HepG2 (cell line): ENCODE measurements at regions not wholly inside any gene's neighbourhood (a gene's known extent, or its start where the extent isn't known, plus 50 kb on each side); places are given as distances from the start of the nearest gene placed in this dataset.

Experiments
- ATAC-seq: fragments of 200-7000 bp; cut with Tn5 transposase; 3 replicates; pipeline ENCODE4 v1.9.1; 2020; ENCODE audit warnings: mild to moderate bottlenecking, moderate library complexity
- BruUV-seq: library from RNA; stranded (reverse); fragments of 400-500 nt; replicated peaks from 2 replicates; lab custom pipeline; 2021; lab: Mats Ljungman, UMichigan
- CTCF ChIA-PET: fragments of 300-600 bp; formaldehyde crosslinking; extraction: SDS; loops from one replicate; lab custom pipeline; 2021; ENCODE audit warnings: low total read pairs, inconsistent platforms, low intra/inter-chr PET ratio; lab: Yijun Ruan, JAX
- POLR2A ChIA-PET: fragments of 350-600 bp; sonication (Branson Sonifier 250); formaldehyde crosslinking; loops from one replicate; lab custom pipeline; 2020; ENCODE audit warnings: antibody characterized with exemption, inconsistent platforms; lab: Yijun Ruan, JAX
- DNase-seq: peaks from one replicate; pipeline ENCODE4 v3.0.0-alpha.2; 2015; ENCODE audit warnings: low spot score
- FAIRE-seq: peaks from 3 replicates; lab custom pipeline; 2011; peaks lifted over from hg19 to GRCh38; lab: Jason Lieb, UNC
- H2AFZ ChIP-seq: one replicate; pipeline ENCODE4 v1.6.1; 2011; ENCODE audit warnings: low read length, inconsistent platforms
- H3K27ac ChIP-seq: fragments of 300-600 bp; 3 replicates; pipeline ENCODE4 v1.8.0; 2011; ENCODE audit warnings: mixed run types, mild to moderate bottlenecking, mixed read lengths, low read length, inconsistent platforms; ENCODE audit not compliant: insufficient read depth; ENCODE audit errors: extremely low read length
- H3K27me3 ChIP-seq, 2 experiments: fragments of 200-600 bp in 1 of 2; 2 replicates in 1 of 2; 3 replicates in 1 of 2; pipeline versions ENCODE4 v1.6.0 to v1.8.0; 2011; ENCODE audit warnings: low read length in 2 of 2, mild to moderate bottlenecking in 2 of 2, moderate library complexity in 2 of 2, inconsistent platforms in 1 of 2; ENCODE audit not compliant: insufficient read depth in 2 of 2, control insufficient read depth in 1 of 2
- H3K36me3 ChIP-seq, 2 experiments: fragments of 200-600 bp in 1 of 2; replicated peaks in 1 of 2; 2 replicates in 1 of 2; 3 replicates in 1 of 2; pipeline versions ENCODE4 v1.5.1 to v1.8.0; 2011; ENCODE audit warnings: low read length in 2 of 2, inconsistent platforms in 1 of 2; ENCODE audit not compliant: insufficient read depth in 2 of 2, control insufficient read depth in 1 of 2
- H3K4me1 ChIP-seq: 2 replicates; pipeline ENCODE4 v1.5.1; 2012; ENCODE audit warnings: low read length, inconsistent platforms; ENCODE audit not compliant: insufficient read depth
- H3K4me2 ChIP-seq: 2 replicates; pipeline ENCODE4 v1.6.0; 2011; ENCODE audit warnings: low read depth, low read length, inconsistent platforms
- H3K4me3 ChIP-seq, 3 experiments: fragments of 200-600 bp in 1 of 3; sonication (generic), shearing (Covaris generic) in 1 of 3; replicated peaks in 1 of 3; 2 replicates each; pipeline ENCODE4 v1.5.1; 2011 to 2016; ENCODE audit warnings: low read length in 3 of 3, inconsistent platforms in 2 of 3, low read depth in 2 of 3, mild to moderate bottlenecking in 2 of 3, control low read depth in 1 of 3, mixed read lengths in 1 of 3; ENCODE audit not compliant: insufficient read depth in 1 of 3
- H3K79me2 ChIP-seq: one replicate; pipeline ENCODE4 v1.6.1; 2011; ENCODE audit warnings: low read length, inconsistent platforms; ENCODE audit not compliant: insufficient read depth
- H3K9ac ChIP-seq: 2 replicates; pipeline ENCODE4 v1.6.0; 2011; ENCODE audit warnings: mild to moderate bottlenecking, low read depth, low read length, inconsistent platforms; ENCODE audit not compliant: insufficient read depth
- H3K9me3 ChIP-seq: 2 replicates; pipeline ENCODE4 v1.5.1; 2012; ENCODE audit warnings: mild to moderate bottlenecking, low read length
- H4K20me1 ChIP-seq: 2 replicates; pipeline ENCODE4 v1.6.0; 2011; ENCODE audit warnings: inconsistent platforms, mild to moderate bottlenecking, low read length, moderate library complexity; ENCODE audit not compliant: insufficient read depth
- JUNB ChIP-seq: sonication (generic); formaldehyde crosslinking; IDR thresholded peaks from 2 replicates; pipeline ENCODE4 v1.8.0; 2022; ENCODE audit warnings: missing genetic modification reagents, mild to moderate bottlenecking, borderline replicate concordance
- KDM2A ChIP-seq: sonication (generic); formaldehyde crosslinking; IDR thresholded peaks from 2 replicates; pipeline ENCODE4 v1.4.0; 2020; ENCODE audit warnings: low read depth, missing genetic modification reagents, borderline replicate concordance
- MIER2 ChIP-seq: IDR thresholded peaks from 2 replicates; pipeline ENCODE4 v1.6.1; 2016; ENCODE audit warnings: missing biosample characterization, missing genetic modification reagents
- SNRNP70 ChIP-seq: fragments of 200-400 bp; formaldehyde crosslinking; IDR thresholded peaks from 2 replicates; pipeline ENCODE4 v1.6.1; 2017; ENCODE audit warnings: mild to moderate bottlenecking, low read depth, low read length, moderate library complexity
- ZC3H13 ChIP-seq: sonication (generic); formaldehyde crosslinking; IDR thresholded peaks from 2 replicates; pipeline ENCODE4 v1.8.1; 2023; ENCODE audit warnings: mild to moderate bottlenecking, missing genetic modification reagents, moderate library complexity
- ZNF160 ChIP-seq: sonication (generic); formaldehyde crosslinking; IDR thresholded peaks from 2 replicates; pipeline ENCODE4 v1.8.0; 2022; ENCODE audit warnings: mild to moderate bottlenecking, inconsistent platforms, missing genetic modification reagents
- ZNF253 ChIP-seq: sonication (generic); formaldehyde crosslinking; IDR thresholded peaks from 2 replicates; pipeline ENCODE4 v1.8.0; 2022; ENCODE audit warnings: mild to moderate bottlenecking, missing genetic modification reagents, borderline replicate concordance
- ZNF280B ChIP-seq: sonication (generic); formaldehyde crosslinking; IDR thresholded peaks from 2 replicates; pipeline ENCODE4 v1.5.0; 2020; ENCODE audit warnings: missing genetic modification reagents, mild to moderate bottlenecking, borderline replicate concordance
- ZNF292 ChIP-seq: sonication (generic); formaldehyde crosslinking; IDR thresholded peaks from 2 replicates; pipeline ENCODE4 v1.8.1; 2022; ENCODE audit warnings: mild to moderate bottlenecking, low read depth, missing genetic modification reagents, borderline replicate concordance
- ZNF33A ChIP-seq: sonication (generic); formaldehyde crosslinking; IDR thresholded peaks from 2 replicates; pipeline ENCODE4 v1.5.1; 2020; ENCODE audit warnings: missing genetic modification reagents, mild to moderate bottlenecking, moderate library complexity, borderline replicate concordance
- ZNF549 ChIP-seq: sonication (generic); formaldehyde crosslinking; IDR thresholded peaks from 2 replicates; pipeline ENCODE4 v1.5.0; 2020; ENCODE audit warnings: missing genetic modification reagents
- ZNF556 ChIP-seq: sonication (generic); formaldehyde crosslinking; IDR thresholded peaks from 2 replicates; pipeline ENCODE4 v1.4.0; 2020; ENCODE audit warnings: mild to moderate bottlenecking, missing genetic modification reagents, borderline replicate concordance
- ZNF569 ChIP-seq: sonication (generic); formaldehyde crosslinking; IDR thresholded peaks from 2 replicates; pipeline ENCODE4 v1.5.0; 2020; ENCODE audit warnings: mild to moderate bottlenecking, missing genetic modification reagents, moderate library complexity, borderline replicate concordance
- ZNF577 ChIP-seq: sonication (generic); formaldehyde crosslinking; IDR thresholded peaks from 2 replicates; pipeline ENCODE4 v1.4.0; 2020; ENCODE audit warnings: mild to moderate bottlenecking, low read depth, missing genetic modification reagents, borderline replicate concordance
- ZNF607 ChIP-seq: sonication (generic); formaldehyde crosslinking; IDR thresholded peaks from 2 replicates; pipeline ENCODE4 v1.5.1; 2020; ENCODE audit warnings: missing genetic modification reagents, mild to moderate bottlenecking, borderline replicate concordance
- WGBS: methylation state at CpG from one replicate; pipeline ENCODE4 v1.1.6; 2017; ENCODE audit warnings: low lambda C conversion rate; 5-methylcytosine and 5-hydroxymethylcytosine counted together
- in situ Hi-C: cut with HindIII; loops from 2 replicates; pipeline ENCODE4 v1.10.0; 2017; ENCODE audit warnings: low pct_unique_long_range_greater_than_20kb; ENCODE audit not compliant: extremely low pct_ligation_motif_present
- intact Hi-C: fragments of 100-400 bp; cut with micrococcal nuclease; formaldehyde crosslinking; loops from one replicate; pipeline ENCODE4 v1.10.0; 2022; ENCODE audit not compliant: unreplicated experiment

GRCh38 chr6:139625081-139625939, 250.9 kb upstream of the CITED2 start:
- DNase-seq (no peak), FAIRE-seq (no peak), ATAC-seq (peak; percentile 43; the same call in 2 of the 3 replicates)
- Histone ChIP-seq H3K9me3 (no peaks in the 10 kb centered on the region), H3K27ac (no peak overlapping the region), H3K9ac (no peak overlapping the region), H3K79me2 (no peaks in the 10 kb centered on the region), H3K27me3 (no peaks in the 10 kb centered on the region), H4K20me1 (no peaks in the 10 kb centered on the region), H3K4me2 (no peak overlapping the region), H3K36me3 (no peaks in the 10 kb centered on the region), H2AFZ (no peak overlapping the region), H3K4me1 (peaks cover 14% of the 10 kb centered on the region), H3K4me3 (no peak overlapping the region)
- no TSS peak for BruUV-seq
- ChIA-PET CTCF (no interaction called here), POLR2A (no interaction called here)
- intact Hi-C loops = no loop called here
- in situ Hi-C loops = no loop called here
- TF ChIP-seq ZNF292 (CRISPR knock-in tag) = no peak
- no peak for TF ChIP-seq ZNF280B
- TF ChIP-seq ZNF33A (CRISPR knock-in tag) = no peak
- no peak for TF ChIP-seq ZNF160
- TF ChIP-seq ZC3H13 (CRISPR knock-in tag) = no peak
- no peak for TF ChIP-seq JUNB (CRISPR knock-in tag)
- TF ChIP-seq ZNF569 (CRISPR knock-in tag) = no peak
- TF ChIP-seq ZNF549 = no peak
- no peak for TF ChIP-seq ZNF253
- TF ChIP-seq MIER2 (CRISPR knock-in tag) = no peak
- no peak for TF ChIP-seq ZNF607 (CRISPR knock-in tag)
- no peak for TF ChIP-seq ZNF577 (CRISPR knock-in tag)
- TF ChIP-seq SNRNP70 = no peak
- TF ChIP-seq ZNF556 (CRISPR knock-in tag) = no peak
- TF ChIP-seq KDM2A (CRISPR knock-in tag) = no peak
- WGBS = 42% methylated on average over 6 of the region's 6 CpGs
